SU-DHL-6 (cell line): ENCODE measurements at regions not wholly inside any gene's neighbourhood (a gene's known extent, or its start where the extent isn't known, plus 50 kb on each side); places are given as distances from the start of the nearest gene placed in this dataset.

ENCODE experiments used
- H2AFZ ChIP-seq: fragments of 200-600 bp; sonication (generic); 2 replicates; pipeline ENCODE4 v1.6.1; 2014; ENCODE audit warnings: low read depth, mild to moderate bottlenecking, moderate library complexity, mixed read lengths, antibody characterized with exemption, low read length; ENCODE audit not compliant: severe bottlenecking
- H3F3A ChIP-seq: fragments of 200-600 bp; shearing (Covaris generic); 2 replicates; pipeline ENCODE4 v1.6.0; 2016; ENCODE audit warnings: antibody characterized with exemption, mild to moderate bottlenecking; ENCODE audit not compliant: insufficient read depth
- H3K27ac ChIP-seq: fragments of 200-600 bp; sonication (generic); 2 replicates; pipeline ENCODE4 v1.5.1; 2016; ENCODE audit warnings: low read depth, mild to moderate bottlenecking, low read length, moderate library complexity, mixed read lengths
- H3K27me3 ChIP-seq: fragments of 200-600 bp; sonication (generic), shearing (Covaris generic); 2 replicates; pipeline ENCODE4 v1.6.0; 2014; ENCODE audit warnings: mild to moderate bottlenecking, low read length
- H3K36me3 ChIP-seq: fragments of 200-600 bp; sonication (generic); 2 replicates; pipeline ENCODE4 v1.6.1; 2014; ENCODE audit warnings: mild to moderate bottlenecking, low read length, mixed read lengths
- H3K4me2 ChIP-seq: fragments of 300-600, 200-600 bp; shearing (Covaris generic), sonication (generic); 2 replicates; pipeline ENCODE4 v1.6.0; 2014; ENCODE audit warnings: low read length, low read depth, mild to moderate bottlenecking; ENCODE audit not compliant: poor library complexity, severe bottlenecking
- H3K4me3 ChIP-seq: fragments of 200-600 bp; sonication (generic); 2 replicates; pipeline ENCODE4 v1.5.1; 2014; ENCODE audit warnings: antibody characterized with exemption, low read length, mild to moderate bottlenecking, mixed read lengths; ENCODE audit not compliant: insufficient read depth, poor library complexity, severe bottlenecking
- H3K79me2 ChIP-seq: fragments of 200-600 bp; sonication (generic); 2 replicates; pipeline ENCODE4 v1.6.1; 2014; ENCODE audit warnings: mild to moderate bottlenecking, low read length, moderate library complexity; ENCODE audit not compliant: insufficient read depth
- H3K9ac ChIP-seq: fragments of 200-600 bp; sonication (generic); 2 replicates; pipeline ENCODE4 v1.7.0; 2014; ENCODE audit warnings: mild to moderate bottlenecking, low read length
- H3K9me2 ChIP-seq: fragments of 200-600 bp; sonication (generic); replicated peaks from 2 replicates; pipeline ENCODE4 v1.6.1; 2014; ENCODE audit warnings: low read length; ENCODE audit not compliant: insufficient read depth
- H3K9me3 ChIP-seq: fragments of 200-600 bp; sonication (generic); 2 replicates; pipeline ENCODE4 v1.6.1; 2014; ENCODE audit warnings: low read length, mixed read lengths; ENCODE audit not compliant: insufficient read depth
- H4K20me1 ChIP-seq: fragments of 200-600 bp; sonication (generic); 2 replicates; pipeline ENCODE4 v1.6.1; 2014; ENCODE audit warnings: low read depth, mild to moderate bottlenecking, antibody characterized with exemption, low read length, moderate library complexity, mixed read lengths
- EZH2phosphoT487 ChIP-seq: fragments of 200-600 bp; sonication (generic), shearing (Covaris generic); conservative IDR thresholded peaks from 2 replicates; pipeline ENCODE4 v1.6.1; 2018; ENCODE audit warnings: mild to moderate bottlenecking, antibody characterized with exemption, low read length, moderate library complexity, mixed read lengths
- TF ChIP-seq, protein P1 (sequence below): fragments of 200-600 bp; sonication (generic); IDR thresholded peaks from one replicate; pipeline ENCODE4 v1.5.1; 2017; ENCODE audit warnings: antibody characterized with exemption, mild to moderate bottlenecking, low read length, moderate library complexity; ENCODE audit not compliant: insufficient read depth, poor library complexity, severe bottlenecking

DNA sequence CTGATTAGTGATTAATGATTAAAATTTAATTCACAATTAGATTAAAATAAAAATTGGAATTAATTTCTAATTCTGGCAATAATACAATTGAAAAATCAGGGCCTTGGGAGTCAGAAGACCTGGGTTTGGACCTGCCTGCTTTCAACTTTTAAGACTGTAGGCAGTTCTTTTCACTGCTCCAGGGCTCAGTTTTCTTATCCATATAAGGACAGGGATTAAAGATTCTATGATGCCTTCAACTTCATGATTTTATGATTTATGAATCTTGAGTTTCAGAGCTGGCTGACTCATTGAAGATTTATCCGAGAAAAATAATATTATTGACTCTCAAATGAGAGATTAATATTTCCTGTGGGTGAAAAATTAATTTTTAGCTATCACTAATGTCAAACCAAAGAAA lies 208.6 kb upstream of the ANKH start:
- H4K20me1 ChIP-seq = no peaks in the 10 kb centered on the region
- peaks cover 7% of the 10 kb centered on the region; the same call in 1 of the 2 replicates for H3K9me3 ChIP-seq
- H3K4me3 ChIP-seq = no peak overlapping the region
- H2AFZ ChIP-seq = no peak overlapping the region
- no peaks in the 10 kb centered on the region for H3K27me3 ChIP-seq
- no peaks in the 10 kb centered on the region for H3K9me2 ChIP-seq
- H3K36me3 ChIP-seq = no peaks in the 10 kb centered on the region
- TF ChIP-seq, protein P1, sequence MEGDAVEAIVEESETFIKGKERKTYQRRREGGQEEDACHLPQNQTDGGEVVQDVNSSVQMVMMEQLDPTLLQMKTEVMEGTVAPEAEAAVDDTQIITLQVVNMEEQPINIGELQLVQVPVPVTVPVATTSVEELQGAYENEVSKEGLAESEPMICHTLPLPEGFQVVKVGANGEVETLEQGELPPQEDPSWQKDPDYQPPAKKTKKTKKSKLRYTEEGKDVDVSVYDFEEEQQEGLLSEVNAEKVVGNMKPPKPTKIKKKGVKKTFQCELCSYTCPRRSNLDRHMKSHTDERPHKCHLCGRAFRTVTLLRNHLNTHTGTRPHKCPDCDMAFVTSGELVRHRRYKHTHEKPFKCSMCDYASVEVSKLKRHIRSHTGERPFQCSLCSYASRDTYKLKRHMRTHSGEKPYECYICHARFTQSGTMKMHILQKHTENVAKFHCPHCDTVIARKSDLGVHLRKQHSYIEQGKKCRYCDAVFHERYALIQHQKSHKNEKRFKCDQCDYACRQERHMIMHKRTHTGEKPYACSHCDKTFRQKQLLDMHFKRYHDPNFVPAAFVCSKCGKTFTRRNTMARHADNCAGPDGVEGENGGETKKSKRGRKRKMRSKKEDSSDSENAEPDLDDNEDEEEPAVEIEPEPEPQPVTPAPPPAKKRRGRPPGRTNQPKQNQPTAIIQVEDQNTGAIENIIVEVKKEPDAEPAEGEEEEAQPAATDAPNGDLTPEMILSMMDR = no peak
- no peak for TF ChIP-seq EZH2phosphoT487
- H3K27ac ChIP-seq = no peak overlapping the region
- H3K79me2 ChIP-seq = no peaks in the 10 kb centered on the region
- H3K4me2 ChIP-seq = no peak overlapping the region
- H3K9ac ChIP-seq = no peak overlapping the region
- H3F3A ChIP-seq = no peaks in the 10 kb centered on the region

DNA sequence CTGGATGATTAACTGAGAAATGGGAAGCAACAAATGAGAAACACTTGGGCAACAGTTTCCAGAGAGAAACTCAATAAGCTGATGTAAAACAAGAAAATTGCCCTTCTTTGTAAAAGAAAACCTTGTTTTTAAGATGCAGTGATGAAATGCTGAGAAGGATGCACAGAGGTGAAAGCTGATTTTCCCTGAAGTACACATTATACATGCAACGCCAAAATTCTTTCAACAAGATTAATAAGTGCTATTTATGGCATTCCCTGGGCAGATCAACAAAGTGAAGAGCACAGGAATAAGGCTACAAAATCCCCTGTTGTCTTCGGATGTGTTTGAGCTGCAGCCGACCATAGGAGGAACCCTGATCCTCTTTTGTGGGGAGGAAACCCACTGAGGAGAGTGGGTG lies 208.0 kb upstream of the ANKH start:
- H2AFZ ChIP-seq = no peak overlapping the region
- no peaks in the 10 kb centered on the region for H3K36me3 ChIP-seq
- H3K9ac ChIP-seq = no peak overlapping the region
- no peaks in the 10 kb centered on the region for H3K79me2 ChIP-seq
- H3F3A ChIP-seq = no peaks in the 10 kb centered on the region
- peaks cover 7% of the 10 kb centered on the region; the same call in 1 of the 2 replicates for H3K9me3 ChIP-seq
- TF ChIP-seq, protein P1 = no peak
- TF ChIP-seq EZH2phosphoT487 = no peak
- no peaks in the 10 kb centered on the region for H3K9me2 ChIP-seq
- no peaks in the 10 kb centered on the region for H3K27me3 ChIP-seq
- H3K27ac ChIP-seq = no peak overlapping the region
- H3K4me3 ChIP-seq = no peak overlapping the region
- H4K20me1 ChIP-seq = no peaks in the 10 kb centered on the region
- H3K4me2 ChIP-seq = no peak overlapping the region

DNA sequence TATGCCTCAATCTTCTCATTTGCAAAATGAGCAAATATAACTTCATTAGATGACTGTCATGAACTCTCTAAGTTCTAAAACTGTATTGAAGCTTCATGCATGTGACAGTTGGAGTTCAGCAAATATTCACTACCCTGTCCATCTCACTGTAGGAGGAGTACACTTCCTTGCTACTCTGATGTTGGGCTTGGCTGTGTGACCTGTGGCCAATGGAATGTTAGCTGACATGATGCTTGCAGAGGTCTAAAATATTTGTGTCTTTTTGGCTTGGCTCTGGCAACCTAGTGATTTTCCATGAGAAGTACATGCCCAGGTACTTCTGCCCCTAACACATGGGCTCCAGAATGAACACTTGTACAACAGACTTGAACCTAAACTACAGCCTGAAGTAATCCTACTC lies 203.1 kb upstream of the ANKH start:
- H3K27me3 ChIP-seq = no peaks in the 10 kb centered on the region

More for the DNA sequence above, 203.1 kb upstream of the ANKH start:
- TF ChIP-seq, protein P1 = no peak
- TF ChIP-seq EZH2phosphoT487 = no peak
- Histone ChIP-seq H4K20me1 (no peaks in the 10 kb centered on the region), H3K36me3 (no peaks in the 10 kb centered on the region), H3K79me2 (no peaks in the 10 kb centered on the region), H2AFZ (no peak overlapping the region), H3K9me3 (no peaks in the 10 kb centered on the region), H3K4me2 (no peak overlapping the region), H3F3A (no peaks in the 10 kb centered on the region), H3K9ac (no peak overlapping the region), H3K27ac (no peak overlapping the region), H3K4me3 (no peak overlapping the region), H3K9me2 (no peaks in the 10 kb centered on the region)
